NCI-H82 treated with DMSO at 0.1 percent for 48 hours (cell line): ENCODE measurements at regions not wholly inside any gene's neighbourhood (a gene's known extent, or its start where the extent isn't known, plus 50 kb on each side); places are given as distances from the start of the nearest gene placed in this dataset.

Experiments
- DNase-seq: peaks from one replicate; lab custom pipeline; 2025; ENCODE audit not compliant: unreplicated experiment; lab: John Stamatoyannopoulos, UW

DNA sequence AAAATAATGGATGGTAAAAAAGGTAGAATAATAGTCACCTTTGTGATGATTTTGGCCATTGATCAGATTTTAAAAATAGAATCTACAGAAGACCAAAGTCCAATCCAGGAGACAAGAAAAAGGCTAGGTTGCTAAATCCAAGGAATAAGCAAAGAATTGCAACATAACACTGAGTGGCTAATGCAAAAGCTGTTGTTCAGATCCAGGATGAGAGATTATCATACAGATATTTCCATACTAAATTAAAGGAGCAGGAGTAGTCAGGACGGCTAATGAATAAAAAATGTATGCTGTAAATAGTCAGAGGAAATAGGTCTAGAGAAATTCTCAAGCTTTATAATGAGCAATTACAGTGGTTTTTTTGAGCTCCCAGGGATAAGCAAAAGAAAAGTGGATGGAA lies 745.9 kb upstream of the ACVR2A start:
- DNase-seq: no peak

DNA sequence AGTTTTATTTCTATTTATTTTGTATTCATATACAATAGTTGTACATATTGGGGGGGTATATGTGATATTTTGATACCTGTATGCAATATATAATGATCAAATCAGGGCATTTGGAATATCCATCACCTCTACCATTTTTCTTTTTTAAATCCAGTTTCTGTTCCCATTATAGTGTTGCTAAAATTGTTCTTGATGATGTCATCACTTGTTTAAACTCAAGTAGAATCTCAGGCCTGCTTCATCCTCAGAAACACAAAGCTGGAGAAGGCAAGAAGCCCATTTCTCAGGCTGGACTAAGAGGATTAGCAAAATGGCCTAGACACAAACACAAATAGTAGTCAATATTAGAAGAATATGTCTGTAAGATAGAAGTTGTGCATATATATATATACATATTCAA lies 747.1 kb upstream of the ACVR2A start:
- DNase-seq: no peak

DNA sequence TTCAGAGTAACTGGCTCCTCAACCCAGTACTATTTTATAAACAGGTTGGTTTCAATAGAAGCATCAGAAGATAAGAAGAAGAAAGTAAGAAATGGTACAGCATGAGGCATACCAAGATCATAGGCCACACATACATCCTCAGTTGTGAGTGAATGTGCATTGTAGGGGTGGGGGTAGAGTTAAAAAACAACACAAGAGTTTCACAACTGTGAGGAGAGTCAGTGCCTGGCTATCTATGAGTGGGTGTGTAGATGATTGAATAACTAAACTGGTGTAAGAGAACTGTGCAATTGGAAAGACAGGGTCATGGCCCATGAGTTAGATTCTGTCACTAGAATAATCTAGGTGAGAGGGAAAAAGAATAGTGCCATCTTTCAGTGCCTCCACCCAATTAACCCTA lies 748.2 kb upstream of the ACVR2A start:
- no peak for DNase-seq

DNA sequence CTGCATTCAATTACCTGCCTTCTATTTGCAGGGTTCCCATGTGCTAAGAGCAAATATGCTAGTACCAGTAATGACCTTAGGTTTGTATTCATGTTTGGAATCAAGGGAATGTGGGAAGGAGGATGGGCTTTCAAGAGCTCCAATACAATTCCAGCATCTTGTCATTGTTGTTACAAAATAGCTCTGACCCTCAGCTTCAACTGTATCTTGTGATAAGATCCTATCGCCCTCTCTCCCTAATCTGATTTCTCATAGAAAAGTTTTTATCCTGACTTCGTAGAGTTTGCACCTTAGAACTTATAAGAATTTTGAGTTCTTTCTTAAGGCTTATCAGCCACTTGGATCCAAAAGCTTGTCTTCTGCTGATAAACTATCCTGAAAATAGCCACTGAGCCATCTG lies 749.5 kb upstream of the ACVR2A start:
- DNase-seq: no peak

DNA sequence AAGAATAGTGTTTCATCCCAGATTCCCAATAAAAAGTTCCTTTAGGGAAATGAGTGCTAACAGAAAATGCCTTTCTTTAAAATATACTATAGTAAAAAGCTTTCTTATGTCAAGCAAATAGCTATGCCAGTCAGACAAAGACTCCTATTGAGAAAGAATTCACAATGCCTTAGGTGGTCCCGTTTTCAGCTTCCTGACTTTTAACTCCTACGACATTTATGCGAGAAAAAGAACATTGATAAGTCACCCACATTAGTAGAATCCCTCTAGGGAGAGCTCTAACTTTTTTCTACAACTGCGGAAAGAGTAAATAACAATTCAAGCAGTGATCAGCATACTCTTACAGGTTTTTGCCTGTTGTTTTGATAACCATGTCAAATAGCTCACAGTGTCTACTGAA lies 750.8 kb upstream of the ACVR2A start:
- no peak for DNase-seq

DNA sequence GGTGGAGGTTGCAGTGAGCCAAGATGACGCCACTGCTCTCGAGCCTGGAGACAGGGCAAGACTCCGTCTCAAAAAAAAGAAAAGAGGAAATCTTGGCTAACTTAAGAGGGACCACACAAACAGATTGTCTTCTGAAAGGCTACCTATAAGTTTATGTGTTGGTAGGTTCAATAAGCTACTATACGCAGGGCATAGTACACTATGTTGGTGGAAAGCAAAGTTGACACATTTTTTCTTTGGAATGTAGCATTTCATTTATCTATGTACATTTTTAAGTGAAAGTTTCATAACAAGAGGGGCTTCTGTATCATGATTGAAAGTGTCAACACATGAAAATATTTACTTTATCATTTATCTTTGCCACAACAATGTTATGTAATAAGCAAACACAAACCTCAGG lies 752.6 kb upstream of the ACVR2A start:
- DNase-seq: no peak

DNA sequence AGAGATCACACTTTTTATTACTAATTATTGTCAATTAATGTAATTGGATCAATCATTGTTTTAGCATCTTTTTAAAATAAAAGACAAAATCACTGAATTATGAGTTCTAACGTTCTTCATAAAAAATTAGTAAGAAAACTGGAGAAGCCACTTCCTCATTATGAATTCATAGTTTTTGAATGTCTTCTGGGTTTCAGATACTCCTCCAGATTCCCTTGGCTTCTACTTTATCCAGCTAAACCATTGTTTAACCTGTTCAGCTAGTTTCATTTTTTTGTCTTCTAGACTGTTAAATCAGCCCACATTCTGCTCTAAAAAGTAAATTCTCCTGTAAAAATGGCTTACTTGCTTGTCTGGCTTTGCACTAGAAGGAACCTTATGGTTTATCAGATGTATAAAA lies 753.4 kb upstream of the ACVR2A start:
- DNase-seq: no peak

DNA sequence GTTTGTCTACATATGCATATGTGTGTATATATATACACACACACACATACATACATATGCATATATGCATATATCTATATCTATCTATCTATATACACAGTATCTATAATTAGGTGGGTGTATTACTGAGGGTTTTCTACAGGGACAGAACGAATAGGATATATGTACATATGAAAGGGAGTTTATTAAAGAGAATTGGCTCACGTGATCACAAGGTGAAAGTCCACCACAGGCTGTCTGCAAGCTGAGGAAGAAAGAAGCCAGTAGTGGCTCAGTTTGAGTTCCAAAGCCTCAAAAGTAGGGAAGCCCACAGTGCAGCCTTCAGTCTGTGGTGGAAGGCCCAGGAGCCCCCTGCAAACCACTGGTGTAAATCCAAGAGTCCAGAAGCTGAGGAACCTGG lies 756.0 kb upstream of the ACVR2A start:
- DNase-seq: no peak

DNA sequence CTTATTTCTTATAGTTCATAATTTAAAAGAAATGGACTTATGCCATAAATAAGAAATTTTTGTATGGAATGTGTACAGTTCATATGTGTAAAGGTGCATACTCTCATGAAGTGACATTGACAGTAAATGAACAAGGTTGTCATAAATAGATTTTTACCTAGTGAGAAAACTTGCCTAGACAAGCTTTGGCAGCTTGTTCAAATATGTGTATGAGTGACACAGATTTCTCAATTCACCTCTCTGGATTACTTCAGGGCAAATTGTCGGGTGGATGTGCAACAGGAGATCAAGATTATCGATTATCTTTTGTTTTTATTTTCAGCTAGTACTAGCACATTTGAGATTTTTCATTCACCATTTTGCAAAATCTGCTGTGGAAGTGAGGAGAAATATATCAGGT lies 758.1 kb upstream of the ACVR2A start:
- no peak for DNase-seq

DNA sequence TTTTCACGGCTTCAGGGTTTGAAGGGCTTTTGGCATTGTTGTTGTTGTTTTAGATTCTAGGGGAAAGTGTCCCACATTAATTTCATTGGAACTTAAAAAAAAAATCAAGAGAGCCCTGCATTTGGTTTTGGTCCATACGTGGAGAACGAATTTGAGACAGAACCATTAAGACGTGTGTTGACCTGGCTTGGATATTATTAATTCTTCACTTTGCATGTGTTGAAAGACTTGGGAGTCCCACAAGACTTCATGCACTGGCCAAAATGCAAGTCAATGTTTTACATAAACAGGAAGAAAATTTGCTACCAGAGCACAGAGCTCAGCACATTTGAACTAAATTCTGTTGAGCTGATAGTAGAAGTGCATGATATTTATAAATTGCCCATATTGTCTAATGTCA lies 761.2 kb upstream of the ACVR2A start:
- no peak for DNase-seq

DNA sequence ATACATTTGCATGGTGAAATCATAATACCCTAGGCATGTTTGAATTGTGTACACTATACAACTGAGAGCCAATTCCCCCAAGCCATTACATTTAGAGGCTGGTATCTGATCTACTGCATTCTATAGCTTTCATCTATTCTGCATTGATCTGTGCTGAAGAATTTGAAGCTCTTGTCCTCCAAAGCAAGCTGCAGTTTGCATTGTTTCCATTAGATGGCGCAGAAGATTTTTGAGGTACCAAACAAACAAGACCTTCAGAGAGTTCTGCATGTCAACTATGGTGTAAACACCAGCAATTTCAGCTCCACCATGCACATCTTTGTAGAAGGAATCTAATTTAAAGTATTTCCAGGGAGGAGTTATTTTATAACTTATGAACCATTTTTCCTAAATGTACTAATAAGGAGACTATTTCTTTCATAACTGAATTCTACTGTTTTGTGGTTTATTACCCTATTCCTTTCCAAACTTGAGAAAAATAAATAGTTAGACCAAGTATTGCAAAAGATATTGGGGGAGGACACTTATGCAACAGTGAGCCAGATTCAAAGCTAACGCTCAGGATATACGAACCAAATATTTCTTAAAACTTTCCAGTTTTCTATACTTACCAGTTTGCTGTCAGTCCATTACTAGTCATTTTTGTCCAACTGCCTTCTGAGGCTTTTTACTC lies 761.8 kb upstream of the ACVR2A start:
- peak; percentile 41 for DNase-seq

DNA sequence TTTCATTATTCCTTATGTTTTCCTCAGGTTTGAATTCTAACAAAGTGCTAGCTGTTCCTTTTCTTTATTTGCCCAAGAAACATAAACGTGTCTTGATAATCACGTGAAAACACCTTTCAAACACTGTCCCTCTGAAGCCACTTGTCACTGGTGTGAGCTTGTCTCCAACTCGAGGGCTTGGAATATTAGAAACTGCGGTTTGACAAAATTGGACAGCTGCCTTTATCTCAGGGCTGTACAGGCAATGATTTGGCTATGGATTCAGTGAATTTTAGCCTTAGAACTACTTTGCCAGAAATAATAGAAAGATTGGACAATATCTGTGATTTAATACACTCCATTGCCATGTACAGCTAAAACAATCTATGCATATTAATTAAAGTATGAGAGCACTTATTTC lies 763.0 kb upstream of the ACVR2A start:
- DNase-seq: no peak

DNA sequence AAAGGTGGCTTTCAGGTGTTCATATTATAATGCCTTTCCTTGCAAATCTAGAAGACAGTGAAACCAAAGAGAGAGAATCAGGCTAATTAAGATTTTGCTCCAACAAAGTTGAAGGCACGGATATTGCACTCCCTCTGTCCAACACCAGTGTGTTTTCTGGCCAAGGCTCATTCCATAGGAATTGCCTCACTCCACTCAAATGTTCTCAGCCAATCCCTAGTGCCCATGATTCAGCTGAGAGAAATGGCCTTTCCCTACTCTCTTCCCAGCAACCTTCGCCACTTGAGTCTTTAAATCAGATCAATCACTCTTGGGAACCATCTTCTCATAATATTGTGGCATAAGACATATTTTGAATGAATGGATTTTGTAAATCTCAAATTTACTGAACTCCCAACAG lies 768.2 kb upstream of the ACVR2A start:
- DNase-seq: no peak

DNA sequence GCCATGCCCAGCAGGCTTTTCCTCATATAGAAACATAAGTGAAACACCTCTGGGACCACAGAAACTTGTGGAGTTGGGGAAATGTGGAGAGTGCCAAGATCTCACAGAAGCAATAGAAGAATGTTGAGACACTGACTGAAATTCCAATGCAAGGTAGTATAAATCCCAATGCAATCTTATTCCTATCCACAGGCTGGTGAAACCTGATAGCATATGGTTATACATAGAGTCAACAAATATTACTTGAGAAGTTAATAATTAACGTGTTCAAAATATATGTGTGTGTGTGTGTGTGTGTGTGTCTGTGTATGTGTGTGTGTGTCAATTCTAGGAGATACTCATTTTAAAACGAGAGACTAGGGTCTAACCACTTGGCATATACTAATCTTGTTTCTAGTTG lies 776.8 kb upstream of the ACVR2A start:
- no peak for DNase-seq

DNA sequence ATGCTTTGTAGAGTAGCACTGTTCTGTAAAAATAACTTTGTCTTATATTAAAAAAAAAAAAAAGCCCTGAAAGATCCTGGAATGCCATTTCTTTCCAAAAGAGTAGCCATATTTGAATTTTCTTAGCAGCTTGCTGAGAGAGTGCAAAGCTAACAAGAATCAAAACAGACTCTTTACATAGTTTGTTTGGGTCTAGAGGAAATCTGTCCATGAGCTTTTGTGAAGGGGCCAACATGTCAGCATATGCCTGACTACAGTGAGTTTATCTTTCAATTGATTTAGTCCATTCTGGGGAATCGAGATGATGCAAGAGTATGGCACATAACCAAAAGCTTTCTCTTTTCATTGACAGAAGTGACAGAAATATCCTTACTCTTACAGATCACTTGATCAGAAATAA lies 777.7 kb upstream of the ACVR2A start:
- no peak for DNase-seq

DNA sequence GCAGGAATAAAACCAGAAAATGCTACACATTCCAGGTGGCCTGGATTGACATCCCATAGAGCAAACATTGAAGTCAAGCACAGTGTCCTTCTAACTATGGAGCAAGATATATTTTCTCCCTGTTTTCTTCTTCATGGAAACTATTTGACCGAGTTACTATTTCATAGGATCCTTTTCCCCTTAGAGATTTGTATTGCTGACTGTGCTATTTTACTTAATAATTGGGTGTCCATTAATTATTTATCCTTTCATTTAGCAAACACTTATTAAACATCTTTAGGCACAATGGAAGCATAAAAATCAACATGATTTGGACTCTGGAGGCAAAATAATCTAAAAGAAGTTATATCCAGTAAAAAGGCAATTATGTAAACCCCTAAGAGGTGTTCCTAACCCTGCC lies 782.8 kb upstream of the ACVR2A start:
- no peak for DNase-seq

DNA sequence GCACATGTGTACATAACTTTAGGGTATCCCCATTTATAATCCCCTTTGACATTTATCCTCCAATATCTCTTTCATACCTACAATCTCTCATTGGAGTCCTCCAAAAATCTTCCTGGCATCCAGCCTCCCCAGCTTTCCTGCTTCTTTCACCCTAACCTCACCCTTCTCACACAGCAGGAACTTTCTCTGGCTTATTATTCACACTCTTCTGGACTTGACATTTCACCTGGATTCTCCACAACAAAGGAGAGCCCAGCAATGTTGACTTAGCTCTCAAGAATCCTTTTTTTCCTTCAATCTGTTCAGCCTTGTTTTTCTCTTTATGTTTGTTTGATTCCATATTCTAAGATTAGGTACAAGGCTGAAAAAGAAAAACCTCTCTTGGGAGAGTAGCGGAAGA lies 783.6 kb upstream of the ACVR2A start:
- DNase-seq: no peak

DNA sequence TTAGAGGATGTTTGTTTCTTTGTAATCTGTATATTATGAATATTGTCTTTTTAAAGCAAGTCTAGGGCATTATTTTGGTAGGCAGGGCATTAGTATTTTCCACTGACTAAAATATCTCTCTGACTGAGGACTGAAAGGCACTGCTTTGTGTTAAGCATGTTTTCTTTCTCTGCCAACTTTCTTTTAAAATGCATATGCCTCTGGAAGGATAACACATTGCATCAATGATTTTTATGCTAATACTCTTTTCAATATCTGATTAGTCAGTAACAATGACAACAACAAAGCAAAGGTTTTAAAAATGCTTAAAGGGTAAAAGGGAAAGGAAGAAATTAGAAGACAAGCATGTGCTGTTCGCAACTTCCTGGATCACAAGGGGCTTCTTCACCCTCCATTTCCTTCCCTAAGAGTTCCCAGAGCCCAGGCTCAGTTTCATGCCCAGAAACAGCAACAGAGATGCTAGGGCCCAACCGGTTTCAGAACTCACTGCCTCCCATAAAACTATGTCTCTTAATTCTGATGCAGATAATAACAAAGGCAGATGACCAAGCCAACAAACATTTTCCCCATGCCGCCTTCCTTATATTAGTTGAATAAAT lies 786.8 kb upstream of the ACVR2A start:
- DNase-seq: no peak

DNA sequence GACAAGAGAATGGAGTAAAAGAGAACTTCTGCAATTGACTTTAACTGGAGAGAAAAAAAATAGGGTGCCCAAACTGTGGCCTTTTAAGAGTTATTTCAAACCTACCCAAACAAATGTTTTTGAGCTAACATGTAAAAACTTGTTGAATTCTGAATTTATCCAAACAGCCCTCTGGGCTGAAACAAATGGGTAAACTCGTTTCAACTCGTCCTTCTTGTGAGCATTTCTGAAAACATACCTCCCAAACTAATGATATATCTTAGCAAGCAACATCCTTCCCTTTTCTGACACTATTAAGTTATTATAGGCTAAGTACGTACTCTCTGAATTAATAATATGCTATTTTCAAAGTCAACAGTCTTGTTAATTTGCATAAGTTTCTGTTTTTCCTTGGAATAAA lies 793.0 kb upstream of the ACVR2A start:
- no peak for DNase-seq

DNA sequence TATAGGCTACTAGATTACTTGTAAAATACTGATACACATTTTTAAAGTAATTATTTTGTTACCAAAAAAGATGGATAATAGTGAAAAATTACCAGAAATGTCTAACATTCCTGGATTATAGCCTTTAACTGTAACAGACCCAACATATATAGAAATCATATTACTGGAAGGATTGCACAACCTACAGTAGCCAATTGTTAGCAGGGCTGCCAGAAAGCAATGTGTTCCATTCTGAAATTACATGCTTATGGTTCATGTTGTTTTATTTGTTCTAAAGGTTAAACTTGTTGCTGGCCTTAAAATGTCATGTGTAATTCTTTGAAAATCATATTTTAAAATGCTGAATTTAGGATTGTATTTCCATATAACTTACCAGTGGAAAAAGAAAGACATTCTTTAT lies 793.6 kb upstream of the ACVR2A start:
- DNase-seq: no peak

DNA sequence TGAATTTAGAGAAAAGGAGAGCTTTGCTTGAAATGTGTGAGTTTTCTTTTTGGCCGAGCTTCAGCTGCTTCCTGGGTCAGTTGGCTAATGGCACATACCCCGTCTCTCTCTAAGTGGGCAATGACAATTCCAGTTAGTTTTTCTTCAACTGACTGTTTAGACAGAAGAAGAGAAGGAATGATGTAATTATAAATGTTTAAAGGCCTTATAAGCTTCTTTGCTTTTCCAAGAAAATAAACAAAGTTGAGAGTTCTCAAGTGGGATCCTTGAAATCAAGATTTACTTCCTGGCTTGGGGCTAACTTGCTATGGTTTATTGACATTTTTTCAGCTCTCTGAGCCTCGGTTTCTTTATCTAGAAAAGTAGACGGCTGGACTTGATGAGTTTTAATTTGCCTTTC lies 794.9 kb upstream of the ACVR2A start:
- no peak for DNase-seq

DNA sequence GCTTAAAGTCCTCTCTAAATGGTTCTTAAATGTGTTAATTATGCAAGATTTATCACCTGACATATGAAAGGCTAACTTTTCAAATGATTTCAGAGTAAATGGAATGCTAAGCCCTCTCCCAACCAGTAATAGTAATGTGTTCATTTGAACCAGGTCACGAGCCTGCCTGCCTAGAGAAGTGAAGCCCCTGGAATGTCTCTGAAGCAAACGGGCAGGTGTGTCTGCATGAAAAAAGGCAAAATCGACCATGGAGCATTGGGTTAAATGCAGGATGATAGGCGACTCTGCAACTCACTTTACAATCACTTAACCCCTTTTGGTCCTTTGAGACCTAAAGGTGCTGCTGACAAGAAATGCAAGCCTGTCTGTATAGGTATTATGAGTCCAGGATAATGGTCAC lies 798.4 kb upstream of the ACVR2A start:
- no peak for DNase-seq

DNA sequence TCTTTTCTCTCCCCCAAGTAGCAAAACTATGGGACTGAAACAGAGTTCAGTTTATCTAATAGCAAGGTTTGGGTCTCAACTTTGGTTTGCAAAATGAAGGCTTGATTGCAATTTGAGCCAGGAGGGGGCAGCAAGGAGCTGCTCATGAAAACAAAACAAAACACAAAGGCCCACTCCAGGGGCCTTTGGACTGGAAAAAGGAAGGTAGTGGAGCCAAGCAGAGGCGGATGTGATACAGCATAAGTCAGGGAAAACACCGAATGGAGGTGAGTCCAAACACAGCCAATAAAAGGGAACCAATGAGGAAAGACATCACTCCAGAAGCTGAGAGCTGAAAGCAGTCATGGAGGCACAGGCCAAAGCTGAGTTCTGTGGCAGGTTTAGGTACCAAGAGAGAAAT lies 799.7 kb upstream of the ACVR2A start:
- DNase-seq: peak; percentile 11
